Limb (tissue), 2 donors: ENCODE measurements at regions not wholly inside any gene's neighbourhood (a gene's known extent, or its start where the extent isn't known, plus 50 kb on each side); places are given as distances from the start of the nearest gene placed in this dataset.
"Not testable (repeated sequence)": the region's sequence is repeated elsewhere in the genome, so short reads cannot be mapped to it uniquely, and the experiment has no call there.

Experiments
- DNase-seq, 2 donors: peaks; one replicate each; pipeline ENCODE4 v3.0.0-alpha.2; 2016; ENCODE audit errors: extremely low spot score in 2 of 2

DNA sequence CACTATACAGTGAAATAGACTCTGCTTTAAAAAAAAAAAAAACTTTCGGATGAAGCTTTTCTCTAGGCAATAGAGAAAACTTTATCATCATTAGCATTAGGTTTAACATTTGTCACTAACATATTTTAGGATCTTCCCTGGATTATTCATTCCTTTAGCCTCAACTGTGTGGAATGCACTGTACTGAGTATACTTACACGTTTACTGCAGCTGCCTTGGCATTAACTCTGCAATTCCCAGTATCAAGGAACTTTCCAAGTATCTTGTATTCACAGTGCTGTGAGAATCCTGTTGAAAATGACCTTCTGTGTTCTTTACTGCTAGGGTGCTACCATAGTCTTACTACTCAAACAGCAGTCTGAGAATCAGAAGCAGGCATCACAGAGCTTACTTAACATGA is 328.2 kb upstream of the COL3A1 start:
- peak in 1 of 2 donors; percentile 76 for DNase-seq

- DNase-seq = no peak
Observed at GRCh38 chr2:188647430-188648070, 326.6 kb upstream of the COL3A1 start.

- DNase-seq = no peak
Observed at GRCh38 chr2:188659656-188660406, 314.3 kb upstream of the COL3A1 start.

DNA sequence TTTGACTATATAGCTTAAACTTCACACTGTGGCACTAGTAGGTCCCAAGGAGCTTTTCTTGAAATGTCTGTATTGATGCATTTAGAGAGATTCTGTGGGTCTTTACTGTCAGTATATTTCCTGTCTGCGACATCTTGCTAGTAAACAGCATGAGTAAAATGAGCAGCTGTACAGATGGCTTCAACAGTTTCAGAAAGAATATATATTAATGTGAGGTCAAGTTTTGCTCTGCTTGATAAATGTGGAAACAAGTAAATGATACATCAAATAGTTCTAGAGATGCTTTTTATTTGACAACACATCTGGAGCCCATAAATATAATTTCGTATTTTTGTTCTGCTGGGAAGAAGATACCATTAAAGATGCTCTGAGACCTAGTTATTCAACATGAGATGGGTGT is 310.9 kb upstream of the COL3A1 start:
- DNase-seq = peak in 1 of 2 donors; percentile 21

GRCh38 chr2:188664416-188664815 is 309.8 kb upstream of the COL3A1 start:
- DNase-seq = peak in 1 of 2 donors; percentile 53

DNA sequence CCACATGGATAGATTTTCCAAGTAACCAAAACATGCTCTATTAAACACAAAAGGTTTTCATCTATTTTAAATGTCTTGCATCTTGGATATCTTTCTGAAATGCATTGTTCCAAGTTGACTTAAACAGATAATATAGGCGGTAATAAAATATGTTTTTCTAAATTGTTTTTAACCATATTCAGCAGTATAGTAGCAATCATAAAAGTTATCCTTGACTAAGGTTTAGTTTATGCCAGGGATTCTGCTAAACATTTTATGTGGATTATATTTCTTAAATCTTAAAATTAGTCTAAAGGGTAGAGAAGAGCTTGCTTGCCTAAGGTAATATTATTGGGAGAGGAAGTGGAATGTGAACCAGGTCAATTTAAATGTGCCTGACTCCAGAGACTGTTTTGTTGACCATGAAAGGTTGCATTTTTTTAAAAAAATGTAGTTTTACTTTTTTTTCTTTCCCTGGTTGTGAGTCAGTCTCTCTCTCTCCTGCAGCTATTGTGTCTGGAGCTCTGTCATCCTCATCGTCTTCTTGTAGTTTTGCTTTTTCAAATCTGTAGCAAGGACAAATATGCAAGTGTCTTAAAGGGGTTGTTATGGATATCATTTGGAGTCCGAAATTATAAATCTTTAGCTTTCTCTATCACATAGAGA is 309.1 kb upstream of the COL3A1 start:
- DNase-seq = no peak

GRCh38 chr2:188665727-188666304 is 308.4 kb upstream of the COL3A1 start:
- no peak for DNase-seq

DNA sequence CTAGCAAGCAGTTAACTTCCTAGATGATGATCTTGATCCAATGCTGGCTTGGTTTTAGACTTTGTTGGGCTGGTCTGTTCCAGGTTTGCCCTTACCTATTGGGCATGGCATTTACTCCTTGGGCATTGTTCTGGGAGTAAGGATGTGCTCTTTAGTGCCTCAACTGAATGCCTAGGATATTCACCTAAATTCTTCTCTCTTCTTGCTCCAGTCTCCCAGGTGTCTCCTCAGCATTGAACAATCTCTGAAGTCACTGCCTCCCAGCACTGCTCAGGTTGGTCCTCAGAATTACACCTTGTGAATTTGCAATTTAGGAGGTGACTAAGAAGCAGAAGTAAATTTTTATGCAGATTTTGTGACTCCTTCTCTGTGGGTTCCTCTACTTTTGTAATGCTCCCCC is 307.7 kb upstream of the COL3A1 start:
- no peak for DNase-seq

GRCh38 chr2:188668017-188668680 is 306.0 kb upstream of the COL3A1 start:
- DNase-seq = peak in 1 of 2 donors; percentile 55

DNA sequence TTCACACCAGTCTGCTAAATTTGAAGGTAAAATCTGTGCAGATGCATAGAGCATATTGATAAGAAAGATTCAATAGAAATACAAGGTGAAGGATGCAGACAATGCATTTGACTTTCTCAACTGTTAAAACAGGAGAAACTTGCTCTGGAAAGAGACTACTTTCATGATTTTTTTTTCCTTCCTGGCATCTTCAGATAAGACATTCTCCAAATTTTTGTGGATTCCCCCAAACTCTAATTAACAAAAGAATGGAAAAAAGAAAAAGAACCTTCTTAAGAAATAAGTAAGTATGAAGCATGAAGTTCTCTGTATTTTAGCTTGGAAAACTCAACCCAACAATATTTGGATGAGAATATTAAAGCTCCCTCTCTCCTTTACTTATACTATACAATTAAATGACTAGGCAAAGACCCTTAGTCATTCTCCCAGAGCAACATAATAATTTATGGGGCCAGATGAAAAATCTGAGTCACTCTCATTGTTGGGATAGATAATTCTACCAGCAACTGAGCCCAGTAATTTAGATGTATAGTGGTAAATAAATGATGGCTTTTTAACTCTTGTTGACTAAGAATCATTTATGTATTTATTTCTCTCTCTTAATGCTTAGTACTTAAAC is 298.7 kb upstream of the COL3A1 start:
- no peak for DNase-seq

- DNase-seq = no peak
Observed at GRCh38 chr2:188676010-188676400, 298.2 kb upstream of the COL3A1 start.

GRCh38 chr2:188677142-188677541 is 297.0 kb upstream of the COL3A1 start:
- no peak for DNase-seq

GRCh38 chr2:188678882-188679281 is 295.3 kb upstream of the COL3A1 start:
- DNase-seq = no peak

DNA sequence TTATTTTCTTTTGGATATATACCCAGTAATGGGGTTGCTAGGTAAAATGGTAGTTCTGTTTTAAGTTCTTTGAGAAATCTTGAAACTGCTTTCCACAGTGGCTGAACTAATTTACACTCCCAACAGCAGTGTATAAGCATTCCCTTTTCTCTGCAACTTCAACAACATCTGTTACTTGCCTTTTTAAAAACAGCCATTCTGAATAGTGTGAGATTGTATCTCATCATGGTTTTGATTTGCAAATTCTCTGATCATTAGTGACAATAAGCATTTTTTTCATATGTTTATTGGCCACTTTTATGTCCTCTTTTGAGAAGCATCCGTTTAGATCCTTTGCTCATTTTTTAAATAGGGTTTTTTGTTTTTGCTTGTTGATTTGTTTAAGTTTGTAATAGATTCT is 291.3 kb upstream of the COL3A1 start:
- no peak for DNase-seq

GRCh38 chr2:188684795-188685194 is 289.4 kb upstream of the COL3A1 start:
- no peak for DNase-seq

GRCh38 chr2:188693111-188693510 is 281.1 kb upstream of the COL3A1 start:
- no peak for DNase-seq

DNA sequence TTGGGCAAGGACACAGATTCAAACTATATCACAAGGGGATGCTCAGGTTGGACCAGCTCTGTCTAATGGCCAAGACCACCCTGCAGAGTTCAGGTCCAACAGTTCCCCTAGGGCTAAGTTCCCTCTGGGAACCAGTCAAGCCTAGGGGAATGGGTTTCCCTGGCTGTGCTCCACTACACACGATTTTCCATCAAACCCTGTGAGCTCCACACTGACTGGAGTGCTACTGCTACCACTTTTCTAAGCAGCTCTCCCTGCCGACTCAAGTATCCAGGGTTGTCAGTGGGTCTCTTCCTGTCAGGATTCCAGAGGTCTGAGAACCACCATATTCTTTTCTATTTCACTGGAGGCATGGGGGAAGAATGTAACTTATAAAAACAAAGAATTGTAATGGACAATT is 280.4 kb upstream of the COL3A1 start:
- DNase-seq = no peak

DNA sequence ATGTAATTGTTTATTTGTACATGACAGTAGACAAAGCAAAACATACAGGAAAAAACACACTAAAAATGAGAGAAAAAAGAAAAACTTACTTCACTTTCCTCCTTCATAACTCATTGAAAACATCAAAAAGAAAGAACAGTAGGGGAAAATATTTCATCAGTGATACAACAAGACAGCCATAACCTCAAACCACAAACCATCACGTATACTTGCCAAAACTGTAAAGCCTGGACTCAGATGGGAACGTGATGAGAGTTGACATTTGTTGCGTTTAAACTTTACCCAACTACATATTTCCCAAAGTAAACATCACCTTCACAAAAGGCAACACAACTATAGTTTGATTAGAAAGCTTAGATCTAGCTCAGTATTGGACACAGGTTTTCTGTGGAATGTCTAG is 278.2 kb upstream of the COL3A1 start:
- DNase-seq = no peak

DNA sequence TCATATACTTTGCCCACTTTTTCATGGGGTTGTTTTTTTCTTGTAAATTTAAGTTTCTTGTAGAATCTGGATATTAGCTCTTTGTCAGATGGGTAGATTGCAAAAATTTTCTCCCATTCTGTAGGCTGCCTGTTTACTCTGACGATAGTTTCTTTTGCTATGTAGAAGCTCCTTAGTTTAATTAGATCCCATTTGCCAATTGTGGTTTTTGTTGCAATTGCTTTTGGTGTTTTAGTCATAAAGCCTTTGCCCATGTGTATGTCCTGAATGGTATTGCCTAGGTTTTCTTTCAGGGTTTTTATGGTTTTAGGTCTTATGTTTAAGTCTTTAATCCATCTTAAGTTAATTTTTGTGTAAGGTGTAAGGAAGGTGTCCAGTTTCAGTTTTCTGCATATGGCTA is 276.0 kb upstream of the COL3A1 start:
- not testable (repeated sequence) for DNase-seq

DNA sequence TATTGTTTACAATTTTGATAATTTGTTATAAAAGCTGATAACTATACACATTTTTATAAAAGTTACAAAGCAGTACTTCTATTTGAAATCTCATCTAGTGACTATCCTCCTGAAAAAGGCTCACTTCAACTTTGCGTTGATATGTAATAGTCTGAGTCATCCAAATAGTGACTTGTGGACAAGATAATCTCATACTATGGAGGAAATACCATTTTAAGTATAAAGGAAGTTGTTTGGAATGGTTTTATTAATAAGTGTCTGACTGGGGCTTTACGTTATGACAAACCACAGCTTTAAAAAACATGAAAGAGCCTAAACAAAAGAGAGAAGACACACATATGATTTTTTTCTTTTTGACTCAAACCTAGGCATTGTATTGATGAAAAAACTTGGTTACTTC is 272.3 kb upstream of the COL3A1 start:
- no peak for DNase-seq

- no peak for DNase-seq
Observed at GRCh38 chr2:188705191-188705590, 269.0 kb upstream of the COL3A1 start.
